Activated CD8-positive, alpha-beta memory T cell treated with anti-CD3 and anti-CD28 coated beads, Interleukin-2, amount 50 U/mL, for 1 hour (primary cell): ENCODE measurements at regions not wholly inside any gene's neighbourhood (a gene's known extent, or its start where the extent isn't known, plus 50 kb on each side); places are given as distances from the start of the nearest gene placed in this dataset.

Source experiments
- DNase-seq: peaks from one replicate; pipeline ENCODE4 v3.0.0-alpha.2; 2020; ENCODE audit errors: extremely low read depth

GRCh38 chr4:153034681-153035080, 98.6 kb downstream of the FHDC1 start:
- no peak for DNase-seq

DNA sequence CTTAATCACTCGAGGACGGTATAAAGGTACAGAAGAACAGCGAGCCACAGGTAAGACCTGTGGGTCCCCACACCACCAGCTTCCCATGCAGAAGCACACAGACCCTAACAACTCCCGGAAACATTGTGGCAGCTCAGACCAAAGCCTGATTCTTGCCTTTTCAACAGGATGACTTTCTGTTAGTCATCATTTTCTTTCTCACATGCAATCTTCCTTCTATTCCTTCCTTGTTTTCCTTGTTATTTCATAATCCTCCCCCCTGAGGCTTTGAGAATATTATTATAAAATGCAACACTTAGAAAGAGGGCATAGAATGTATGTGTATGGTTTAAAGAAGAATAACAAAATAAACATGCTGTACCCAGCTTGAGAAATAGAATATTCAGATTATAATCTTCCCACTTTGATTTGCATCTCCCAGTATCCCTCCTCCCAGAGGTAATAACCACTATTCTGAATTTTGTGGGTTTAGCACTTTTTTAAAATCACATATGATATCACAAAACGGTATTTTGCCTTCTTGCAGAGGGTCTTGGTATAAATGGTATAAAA, 100.9 kb downstream of the FHDC1 start:
- DNase-seq, result no peak

- no peak for DNase-seq
Observed at GRCh38 chr4:153038623-153039311, 102.6 kb downstream of the FHDC1 start.

- no peak for DNase-seq
Observed at GRCh38 chr4:153039542-153040185, 103.5 kb downstream of the FHDC1 start.

GRCh38 chr4:153040677-153041076, 104.6 kb downstream of the FHDC1 start:
- no peak for DNase-seq

DNA sequence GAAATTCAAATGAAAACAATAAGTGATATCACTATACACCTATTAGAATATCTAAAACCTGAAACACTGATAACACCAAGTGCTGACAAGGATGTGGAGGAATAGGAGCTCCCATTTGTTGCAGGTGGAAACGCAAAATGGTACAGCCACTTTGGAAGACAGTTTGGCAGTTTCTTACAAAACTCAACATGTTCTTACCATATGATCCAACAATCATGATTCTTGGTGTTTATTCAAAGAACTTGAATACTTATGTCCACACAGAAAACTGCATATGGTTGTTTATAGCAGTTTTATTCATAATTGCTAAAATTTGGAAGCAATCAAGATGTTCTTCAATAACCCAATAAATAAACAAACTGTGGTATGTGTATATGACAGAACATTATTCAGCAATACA, 107.9 kb downstream of the FHDC1 start:
- DNase-seq, result no peak

DNA sequence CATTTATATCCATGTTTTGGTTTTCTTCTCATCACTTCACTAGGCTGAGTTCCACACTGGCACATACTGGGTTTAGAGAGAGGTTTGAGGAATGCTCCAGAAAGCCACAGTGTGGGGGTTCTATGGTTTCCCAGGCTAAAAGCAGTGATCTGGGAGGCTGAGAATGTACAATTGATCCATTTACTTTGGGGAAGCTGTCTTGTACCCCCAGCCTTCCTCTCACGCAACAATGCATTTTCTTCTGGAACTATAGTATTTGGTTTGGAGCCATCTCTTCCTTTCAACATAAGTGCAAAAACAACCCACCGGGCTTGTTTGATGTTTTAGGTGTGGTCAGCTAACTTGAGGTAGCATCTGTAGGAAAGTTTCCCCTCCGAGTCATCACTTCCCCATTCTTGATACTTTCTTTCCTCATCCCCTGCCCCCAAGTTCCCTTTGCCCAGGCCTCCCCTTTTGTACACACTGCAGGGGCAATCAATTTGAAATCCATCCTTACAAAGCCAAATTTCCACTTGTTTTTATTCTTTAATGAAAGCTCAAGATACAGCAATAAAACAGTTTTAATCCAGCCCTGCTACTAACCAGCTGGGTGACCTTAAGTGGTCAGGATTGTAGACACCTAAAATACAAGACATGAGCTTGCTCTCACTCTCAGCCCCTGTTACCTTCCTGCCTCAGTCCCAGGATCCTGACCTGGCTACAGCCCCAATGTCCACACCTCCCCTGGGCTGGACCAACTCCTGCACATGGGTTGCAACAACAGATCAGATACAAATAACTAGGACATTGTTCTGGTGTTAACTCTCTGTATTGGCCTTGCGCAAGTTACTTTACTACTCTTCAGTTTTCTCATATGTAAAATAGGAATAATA, 109.2 kb downstream of the FHDC1 start:
- DNase-seq, result no peak

- no peak for DNase-seq
Observed at GRCh38 chr4:153058671-153059060, 122.5 kb downstream of the FHDC1 start.

DNA sequence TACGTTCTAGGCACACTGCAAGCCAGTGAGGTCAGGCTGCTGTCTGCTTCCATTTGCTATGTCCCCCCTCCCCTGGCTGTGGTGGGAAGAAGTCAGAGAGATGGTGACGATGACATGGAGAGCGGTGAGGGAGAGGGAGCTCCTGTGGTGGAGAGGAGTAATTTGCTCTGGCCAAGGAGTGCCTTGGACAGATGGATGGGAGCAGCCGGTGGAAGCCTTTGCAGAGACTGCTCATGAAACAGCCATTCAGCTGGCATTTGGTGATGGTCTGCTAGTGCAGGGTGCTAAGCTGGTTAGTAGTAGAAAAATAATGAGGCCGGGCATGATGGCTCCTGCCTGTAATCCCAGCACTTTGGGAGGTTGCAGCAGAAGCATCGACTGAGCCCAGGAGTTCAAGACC, 124.1 kb downstream of the FHDC1 start:
- no peak for DNase-seq

- DNase-seq, result no peak
Observed at GRCh38 chr4:153061971-153062370, 125.8 kb downstream of the FHDC1 start.

- no peak for DNase-seq
Observed at GRCh38 chr4:153062652-153063168, 126.6 kb downstream of the FHDC1 start.

GRCh38 chr4:153063490-153063889, 127.4 kb downstream of the FHDC1 start:
- no peak for DNase-seq

- no peak for DNase-seq
Observed at GRCh38 chr4:153064571-153064970, 128.4 kb downstream of the FHDC1 start.

- no peak for DNase-seq
Observed at GRCh38 chr4:153065276-153065675, 129.2 kb downstream of the FHDC1 start.

DNA sequence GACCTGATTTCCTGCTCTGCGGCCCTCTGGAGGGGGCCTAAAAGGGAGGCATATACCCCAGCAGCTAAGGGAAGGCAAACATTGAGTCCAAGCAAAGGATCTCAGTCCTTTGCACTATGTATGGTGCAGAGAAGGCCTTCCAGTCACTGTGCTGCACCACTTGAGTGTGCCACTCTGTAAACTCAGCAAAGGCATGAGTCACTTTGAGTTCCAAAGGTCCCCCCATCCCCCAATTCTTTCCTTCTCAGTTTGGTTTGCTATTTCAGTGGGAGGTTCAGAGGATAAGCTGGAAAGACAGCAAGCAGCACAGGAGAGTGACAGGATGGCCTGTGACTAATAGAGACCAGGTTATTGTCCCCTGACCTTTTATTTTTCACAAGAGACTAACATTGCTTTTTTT, 131.3 kb downstream of the FHDC1 start:
- DNase-seq, result no peak

DNA sequence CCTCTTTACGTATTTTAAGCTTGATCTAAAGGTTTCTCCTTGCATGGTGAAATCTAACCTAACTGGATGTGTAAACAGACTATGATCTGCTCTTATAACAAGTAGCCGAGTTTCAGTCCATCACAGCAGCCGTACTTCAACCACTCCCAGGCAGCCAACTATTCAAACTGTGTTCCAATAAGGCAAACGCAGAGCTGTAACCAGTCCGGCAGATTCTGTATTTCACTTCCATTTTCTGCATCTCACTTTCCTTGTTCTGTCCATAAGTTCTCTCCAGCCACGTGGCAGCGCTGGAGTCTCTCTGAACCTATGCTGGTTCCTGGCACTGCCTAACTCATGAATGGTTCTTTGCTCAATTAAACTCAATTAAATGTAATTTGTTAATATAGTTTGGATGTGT, 132.6 kb downstream of the FHDC1 start:
- DNase-seq, result no peak

GRCh38 chr4:153071958-153072598, 132.2 kb upstream of the TRIM2 start:
- no peak for DNase-seq

DNA sequence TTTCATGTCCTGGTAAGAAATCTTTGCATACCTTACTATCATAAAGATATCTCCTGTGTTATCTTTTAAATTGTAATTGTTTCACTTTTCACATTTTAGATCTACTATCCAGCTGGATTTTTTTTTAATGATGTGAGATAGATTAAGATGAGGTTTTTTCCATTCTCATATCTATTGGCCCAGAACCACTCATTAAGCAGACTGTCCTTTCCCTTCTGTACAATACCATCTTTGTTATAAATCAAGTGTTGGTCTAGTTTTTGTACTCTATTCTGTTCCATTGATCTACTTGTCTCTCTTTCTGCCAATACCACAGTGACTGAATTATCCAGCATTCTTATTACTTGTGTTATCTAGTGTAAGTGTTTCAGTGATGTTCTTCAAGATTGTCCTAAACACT, 131.6 kb upstream of the TRIM2 start:
- no peak for DNase-seq

DNA sequence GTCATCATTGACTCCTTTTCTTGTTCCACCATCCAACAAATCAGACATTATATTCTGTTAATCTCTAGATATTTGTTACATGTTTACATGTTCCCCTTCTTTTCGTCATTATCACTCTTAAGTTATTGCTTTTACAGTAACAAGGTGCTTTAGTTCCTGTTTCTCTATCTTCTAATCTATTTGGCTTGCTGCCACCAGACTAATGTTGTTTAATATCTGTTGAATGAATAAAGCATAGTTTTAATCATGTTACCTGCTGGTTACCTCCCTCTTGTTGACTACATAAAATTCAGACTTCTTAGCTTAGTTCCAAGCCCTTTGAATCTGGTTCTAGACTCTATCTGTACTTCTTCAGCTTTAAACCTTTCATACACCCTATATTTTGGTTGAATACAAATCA, 129.8 kb upstream of the TRIM2 start:
- DNase-seq, result no peak

DNA sequence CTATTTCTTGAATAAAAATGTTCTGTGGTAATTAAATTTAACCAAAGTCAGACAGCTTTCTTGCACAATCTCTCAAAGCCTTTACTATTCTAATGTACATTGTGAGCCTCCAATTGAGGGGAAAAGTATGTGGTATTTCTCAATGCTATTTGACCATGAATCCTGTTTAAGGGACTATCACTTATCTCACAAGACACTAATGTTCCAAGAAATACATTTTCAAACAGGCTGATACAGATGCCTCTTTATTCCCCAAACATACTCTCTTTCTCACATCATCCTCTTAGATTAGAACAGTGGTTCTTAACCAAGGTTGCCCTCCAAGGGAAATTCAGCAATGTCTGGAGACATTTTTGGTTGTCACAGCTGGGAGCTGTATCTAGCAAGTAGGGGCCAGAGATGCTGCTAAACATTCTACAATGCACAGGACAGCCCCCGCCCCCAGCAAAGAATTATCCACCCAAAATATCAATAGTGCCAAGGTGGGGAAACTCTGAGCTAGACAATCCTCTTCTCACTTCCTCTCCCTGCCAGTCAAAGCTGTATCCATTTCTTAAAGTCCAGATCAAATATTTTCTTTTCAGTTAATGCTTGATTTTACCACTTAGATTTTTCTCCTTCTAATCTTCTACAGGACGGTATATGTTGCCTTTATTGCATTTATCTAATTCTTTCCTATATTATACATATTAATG, 129.2 kb upstream of the TRIM2 start:
- DNase-seq, result no peak

DNA sequence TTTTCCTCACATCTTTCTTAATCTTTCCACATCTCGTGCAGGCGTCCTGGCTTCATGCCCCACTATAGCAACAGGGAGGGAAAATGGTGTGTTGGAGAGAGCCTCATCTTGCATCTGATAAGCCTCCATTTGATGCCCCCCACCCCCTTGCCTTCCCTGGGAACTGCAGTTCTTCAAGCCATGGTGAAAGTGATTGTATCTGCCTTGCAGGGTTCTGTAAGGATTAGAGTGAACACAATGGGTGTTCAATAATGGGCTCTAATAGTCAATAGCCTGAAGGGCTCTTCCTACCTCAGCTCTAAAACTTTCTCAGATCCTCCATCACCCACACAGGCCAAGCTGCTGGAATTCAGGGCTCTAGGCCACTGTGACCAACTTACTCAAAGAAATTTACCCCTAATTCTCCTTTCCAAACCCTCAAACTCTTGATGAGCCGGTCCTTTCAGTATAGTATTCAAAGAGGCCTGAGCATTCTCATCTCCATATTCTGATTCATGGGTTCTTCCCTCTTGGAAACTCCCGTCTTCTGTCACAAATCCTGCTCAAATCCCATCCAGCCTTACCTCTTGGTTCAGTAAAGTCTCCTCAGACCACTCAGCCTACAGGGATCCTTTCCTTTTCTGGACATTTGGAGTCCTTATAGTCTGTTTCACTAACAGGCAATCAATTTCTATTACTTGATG, 128.3 kb upstream of the TRIM2 start:
- DNase-seq, result no peak
